NCI-H510A (cell line): ENCODE measurements at regions not wholly inside any gene's neighbourhood (a gene's known extent, or its start where the extent isn't known, plus 50 kb on each side); places are given as distances from the start of the nearest gene placed in this dataset.

Experiments used
- DNase-seq: peaks from one replicate; lab custom pipeline; 2025; lab: John Stamatoyannopoulos, UW

DNA sequence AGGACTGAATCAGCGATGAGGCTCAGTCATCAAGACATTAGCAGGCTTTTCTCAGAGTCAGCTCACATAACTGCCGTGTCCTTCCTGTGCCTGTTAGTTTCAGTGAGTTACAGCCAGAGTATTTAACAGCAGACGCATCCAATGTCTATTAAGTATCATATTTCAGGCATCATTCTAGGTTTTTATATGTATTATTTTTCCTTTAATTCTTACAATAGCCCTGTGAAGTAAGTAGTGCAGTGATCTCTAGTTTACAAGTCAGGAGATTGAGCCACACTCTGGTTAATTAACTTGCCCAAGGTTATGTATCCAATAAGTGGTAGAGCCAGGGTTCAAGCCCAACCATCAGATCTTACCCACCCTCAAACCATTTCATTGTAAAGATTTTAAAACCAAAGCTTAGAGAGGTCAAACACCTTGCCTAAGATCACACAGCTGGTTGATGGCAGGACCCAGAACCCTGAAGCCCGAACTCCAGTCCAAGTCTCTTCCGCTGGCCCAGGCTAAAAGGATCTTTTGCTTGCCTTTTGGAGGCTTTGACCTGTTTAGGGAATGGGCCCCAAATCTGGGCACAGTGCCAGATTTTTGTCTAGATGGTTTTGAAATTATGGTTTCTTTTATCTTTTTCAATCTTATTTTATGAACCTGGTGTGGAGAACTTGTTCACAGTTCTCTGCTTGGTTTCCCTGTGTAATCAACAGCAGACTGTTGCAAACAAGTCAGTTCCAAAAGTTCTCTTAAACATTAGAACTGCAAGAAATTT lies 261.2 kb upstream of the CLINT1 start:
- DNase-seq = no peak

DNA sequence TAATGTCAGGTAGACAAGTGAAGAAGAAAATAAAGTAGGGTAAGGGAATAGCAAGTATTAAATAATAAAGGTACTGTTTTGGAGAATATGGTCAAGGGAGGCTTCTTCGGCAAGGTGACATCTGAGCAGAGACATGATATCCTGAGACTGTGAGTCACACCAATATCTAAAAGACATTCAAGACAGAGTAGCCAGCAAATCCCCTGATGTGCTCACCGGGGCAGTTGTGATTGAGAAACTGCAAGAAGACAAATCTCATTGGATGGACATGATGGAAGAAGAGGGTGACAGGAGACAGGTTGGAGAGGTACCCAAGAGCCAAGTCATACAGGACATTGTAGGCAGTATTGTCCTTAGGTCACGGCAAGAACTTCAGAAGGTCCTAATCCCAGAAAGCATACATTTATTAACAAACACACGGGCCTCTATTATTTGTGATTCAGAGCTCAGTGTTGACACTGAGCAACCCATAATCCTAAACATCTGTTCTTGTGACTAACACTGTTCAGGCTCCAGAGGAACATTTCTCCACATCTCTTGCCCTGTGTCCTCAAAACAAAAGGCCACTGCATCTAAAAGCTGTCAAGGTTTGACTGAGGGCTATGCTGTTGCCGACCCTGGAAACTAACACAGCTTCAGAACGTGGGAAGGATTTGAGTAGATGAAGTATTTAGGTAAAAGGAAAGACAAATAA lies 258.7 kb upstream of the CLINT1 start:
- DNase-seq = no peak

GRCh38 chr5:158116965-158117364 lies 258.0 kb upstream of the CLINT1 start:
- no peak for DNase-seq

DNA sequence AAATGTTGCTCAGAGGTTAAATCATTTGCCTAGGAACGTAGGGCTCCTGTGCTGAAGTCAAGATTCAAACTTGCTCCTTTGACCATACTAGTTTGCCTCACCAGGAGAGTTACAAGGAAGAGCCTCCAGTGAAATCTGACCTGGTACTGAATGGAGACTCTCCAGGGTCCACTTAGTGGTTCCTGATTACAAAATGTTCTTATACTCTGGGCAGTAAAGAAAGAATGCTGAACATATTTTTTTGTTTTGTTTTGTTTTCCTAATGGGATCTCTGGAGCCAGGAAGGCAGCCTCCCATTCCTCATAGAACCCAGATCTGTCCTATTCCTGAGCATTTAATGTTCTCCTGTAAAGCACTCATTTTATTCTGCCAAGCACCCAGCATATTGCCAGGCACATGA lies 256.5 kb upstream of the CLINT1 start:
- DNase-seq = no peak

DNA sequence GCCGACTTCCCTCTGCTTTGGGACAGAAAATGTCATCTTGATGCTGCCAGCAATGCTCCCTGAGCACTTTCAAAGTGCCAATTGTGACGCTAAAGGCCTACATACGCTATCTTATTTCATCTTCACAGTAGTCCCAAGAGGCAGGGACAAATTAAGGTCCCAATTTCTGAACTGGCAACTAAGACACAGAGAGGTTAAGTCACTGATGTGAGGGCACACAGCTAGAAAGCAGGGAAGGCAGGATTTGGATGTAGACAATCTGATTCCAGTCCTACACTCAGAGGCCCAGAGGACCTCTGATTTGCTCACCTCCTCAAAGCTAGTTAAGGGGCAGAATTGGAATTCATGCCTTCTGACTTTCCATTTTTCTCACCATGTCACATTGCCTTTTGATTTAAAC lies 249.2 kb upstream of the CLINT1 start:
- no peak for DNase-seq

GRCh38 chr5:158100373-158100888 lies 241.5 kb upstream of the CLINT1 start:
- DNase-seq = no peak

- DNase-seq = no peak
Measured at GRCh38 chr5:158099571-158100105, 240.7 kb upstream of the CLINT1 start.

GRCh38 chr5:158096835-158097234 lies 237.9 kb upstream of the CLINT1 start:
- no peak for DNase-seq

DNA sequence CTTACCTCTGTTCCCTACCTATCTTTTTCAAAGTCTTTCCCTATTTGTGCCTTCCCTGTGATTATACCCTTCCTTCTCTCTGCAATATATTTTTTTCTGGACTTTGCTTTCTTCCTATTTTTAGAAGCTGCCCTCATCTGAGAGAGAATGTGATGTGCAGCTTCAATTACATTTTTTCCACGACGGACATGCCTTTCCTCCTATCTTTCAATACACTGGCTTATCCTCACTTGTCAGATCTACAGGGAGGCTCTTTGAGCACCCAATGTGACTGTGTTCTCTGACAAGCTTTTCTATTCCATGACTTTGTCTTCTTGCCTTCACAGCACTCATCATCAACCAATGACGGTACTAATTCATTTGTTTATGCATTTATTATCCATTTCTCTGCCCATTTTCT lies 227.9 kb upstream of the CLINT1 start:
- DNase-seq = no peak

DNA sequence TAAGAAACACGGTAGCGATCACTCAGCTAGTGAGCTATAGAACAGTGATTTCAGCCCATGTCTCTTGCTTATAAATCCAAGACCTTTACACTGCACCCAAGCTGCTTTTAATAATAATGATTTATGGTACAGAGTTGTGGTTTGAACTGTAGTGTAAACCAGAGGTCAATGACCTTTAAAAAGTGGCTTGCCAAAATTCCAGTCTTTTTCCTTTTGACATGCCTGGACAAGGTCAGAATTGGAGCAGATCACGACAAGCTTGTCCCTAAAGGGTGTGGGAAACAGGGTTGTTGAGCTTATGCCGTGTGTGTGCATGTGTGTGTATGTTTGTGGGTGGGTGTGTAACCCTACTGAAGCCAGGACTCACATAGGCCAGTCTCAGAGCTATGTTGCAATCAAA lies 225.3 kb upstream of the CLINT1 start:
- DNase-seq = no peak

GRCh38 chr5:158082696-158083287 lies 223.8 kb upstream of the CLINT1 start:
- DNase-seq = no peak

DNA sequence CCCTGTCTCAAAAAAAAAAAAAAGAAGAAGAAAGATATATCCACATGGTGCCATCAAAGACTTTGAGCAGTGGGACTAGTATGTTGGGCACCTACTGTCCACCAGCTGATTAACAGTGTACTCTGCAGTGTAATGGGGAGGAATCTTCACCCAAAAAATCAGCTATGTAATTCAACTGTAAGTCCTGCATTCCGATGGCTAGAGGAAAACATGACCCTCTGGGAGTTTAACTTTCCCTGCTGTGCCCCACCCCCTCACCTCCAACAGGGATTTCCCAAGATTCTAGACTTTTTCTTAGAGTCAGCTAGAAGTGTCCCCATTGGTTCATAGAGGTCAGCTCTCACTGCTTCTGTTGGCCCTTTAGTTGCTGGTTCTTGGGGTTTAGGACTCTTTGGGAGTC lies 221.2 kb upstream of the CLINT1 start:
- no peak for DNase-seq

DNA sequence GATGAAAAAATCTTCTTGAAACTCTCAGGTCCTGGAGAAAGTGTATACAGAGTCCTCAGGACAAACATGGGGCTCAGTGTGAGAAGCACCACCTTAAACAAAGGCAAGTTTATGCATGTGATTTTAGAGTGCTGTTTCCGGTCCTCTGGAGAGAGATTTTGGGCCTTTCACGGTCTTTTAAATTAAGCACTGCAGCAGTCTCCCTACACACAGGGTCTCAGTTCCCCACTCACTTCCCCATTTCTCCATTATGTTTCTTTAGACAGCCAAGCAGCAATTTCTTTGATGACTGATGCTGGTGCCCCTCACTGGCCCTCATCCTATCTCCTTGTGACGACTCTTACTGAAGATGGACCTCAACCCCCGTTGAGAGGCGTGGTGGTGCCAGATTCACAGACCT lies 220.2 kb upstream of the CLINT1 start:
- DNase-seq = no peak

GRCh38 chr5:158074992-158075769 lies 216.2 kb upstream of the CLINT1 start:
- no peak for DNase-seq

DNA sequence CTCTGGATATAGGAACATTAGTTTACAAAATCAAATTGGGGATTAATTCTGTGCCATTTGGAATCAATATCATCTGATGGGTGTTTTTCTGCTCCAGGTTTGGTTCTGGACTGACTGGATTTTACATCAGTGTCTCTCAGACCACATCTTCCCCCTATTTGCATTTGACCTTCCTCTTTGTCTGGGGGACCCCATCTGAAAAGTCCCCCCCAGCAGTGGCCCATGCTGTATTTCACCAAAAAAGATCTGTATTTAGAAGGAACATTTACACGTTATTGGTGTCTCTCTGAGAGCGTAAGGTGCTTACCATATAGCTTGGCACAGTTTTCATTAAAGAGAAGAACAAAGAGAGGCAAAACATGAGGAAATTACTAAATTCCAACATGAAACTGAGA lies 215.6 kb upstream of the CLINT1 start:
- DNase-seq = no peak

- no peak for DNase-seq
Measured at GRCh38 chr5:158070859-158071258, 211.9 kb upstream of the CLINT1 start.

DNA sequence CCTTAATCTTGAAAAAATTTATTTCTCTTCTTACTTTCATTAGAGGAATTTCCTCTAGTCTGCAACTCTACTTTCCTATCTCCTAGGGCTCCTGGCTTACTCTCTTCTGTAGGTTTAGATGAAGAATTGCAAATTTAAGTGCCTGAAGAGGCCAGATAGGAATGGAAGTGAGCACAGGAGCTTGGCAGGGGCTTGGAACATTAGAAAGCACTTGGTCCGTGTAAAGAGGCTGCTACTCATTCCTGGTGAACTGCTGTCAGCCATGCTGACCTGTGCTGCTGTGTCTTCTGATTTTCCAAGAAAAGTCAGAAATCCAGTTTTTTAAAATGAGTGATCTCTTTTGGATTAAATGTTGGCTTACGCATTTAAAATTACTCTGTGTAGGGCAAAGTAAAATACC lies 210.9 kb upstream of the CLINT1 start:
- no peak for DNase-seq

GRCh38 chr5:158068964-158069363 lies 210.0 kb upstream of the CLINT1 start:
- no peak for DNase-seq

- no peak for DNase-seq
Measured at GRCh38 chr5:158066076-158066475, 207.1 kb upstream of the CLINT1 start.

DNA sequence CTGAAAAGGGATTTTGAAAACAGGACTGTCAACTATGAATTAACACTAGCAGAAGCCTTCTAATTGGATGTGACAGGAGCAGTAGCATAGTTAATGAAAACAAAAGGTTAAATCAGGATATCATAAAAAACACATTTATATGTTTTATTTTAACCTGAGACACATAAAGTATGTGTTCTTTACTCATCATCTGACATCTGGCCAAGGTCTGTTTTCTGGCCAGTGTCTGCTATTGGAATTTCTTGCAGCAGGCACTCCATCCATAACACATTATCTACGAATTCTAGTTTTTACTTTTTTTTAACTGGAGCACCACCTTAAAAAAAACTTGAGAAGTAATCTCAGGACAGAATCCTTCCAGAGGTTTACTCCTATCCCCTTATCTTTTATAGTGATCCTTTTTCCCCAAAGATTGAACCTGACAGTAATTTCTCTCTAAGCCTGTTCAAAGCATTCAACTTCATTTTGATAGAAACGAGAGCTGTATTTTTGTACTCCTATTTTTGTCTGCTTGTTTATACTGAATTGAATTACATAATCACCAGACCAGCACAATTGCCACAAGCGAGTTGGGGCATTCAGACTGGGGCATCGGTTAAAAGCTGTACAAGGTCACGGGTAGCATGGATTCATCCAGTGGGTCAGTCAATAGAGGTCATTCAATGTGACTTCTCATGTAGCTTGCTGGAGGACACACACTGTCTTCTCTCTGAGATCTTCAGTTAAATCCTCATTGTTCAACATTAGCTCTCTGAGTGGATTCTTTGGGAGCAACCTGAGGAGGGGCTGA lies 205.6 kb upstream of the CLINT1 start:
- no peak for DNase-seq

DNA sequence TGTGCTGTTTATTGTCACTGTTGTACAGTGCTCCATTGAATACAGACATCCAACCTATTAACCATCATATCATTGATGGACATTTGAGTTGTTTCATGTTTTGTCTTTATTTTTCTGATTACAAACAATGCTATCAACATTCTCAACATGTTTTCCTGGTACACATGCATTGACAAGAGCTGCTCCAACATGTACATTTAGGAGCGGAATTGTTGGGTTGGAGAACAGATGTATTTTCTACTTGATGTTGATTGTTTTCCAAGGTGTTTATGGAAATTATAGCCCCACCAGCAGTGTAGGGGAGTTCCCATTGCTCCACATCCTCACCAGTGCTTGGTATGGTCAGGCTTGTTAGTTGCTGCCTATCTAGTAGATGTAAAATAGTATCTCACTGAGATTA lies 204.1 kb upstream of the CLINT1 start:
- DNase-seq = no peak
